SHP77 treated with DMSO at 0.1 percent for 48 hours (cell line): ENCODE measurements at regions not wholly inside any gene's neighbourhood (a gene's known extent, or its start where the extent isn't known, plus 50 kb on each side); places are given as distances from the start of the nearest gene placed in this dataset.

Experiments
- DNase-seq: peaks from one replicate; lab custom pipeline; 2025; lab: John Stamatoyannopoulos, UW

- no peak for DNase-seq
Measured at GRCh38 chr12:107891967-107892366, 117.5 kb downstream of the ASCL4 start.

GRCh38 chr12:107894589-107894988 is 120.1 kb downstream of the ASCL4 start:
- no peak for DNase-seq

- DNase-seq = no peak
Measured at GRCh38 chr12:107895966-107896365, 121.5 kb downstream of the ASCL4 start.

- DNase-seq = no peak
Measured at GRCh38 chr12:107900588-107900987, 126.1 kb downstream of the ASCL4 start.

GRCh38 chr12:107903341-107904061 is 129.0 kb downstream of the ASCL4 start:
- peak; percentile 45 for DNase-seq

GRCh38 chr12:107906707-107907106 is 132.2 kb downstream of the ASCL4 start:
- no peak for DNase-seq

- DNase-seq = no peak
Measured at GRCh38 chr12:107912421-107913004, 138.0 kb downstream of the ASCL4 start.

GRCh38 chr12:107914460-107914977 is 140.0 kb downstream of the ASCL4 start:
- DNase-seq = no peak

GRCh38 chr12:107917912-107918800 is 143.7 kb downstream of the ASCL4 start:
- DNase-seq = no peak

- no peak for DNase-seq
Measured at GRCh38 chr12:107921062-107921461, 146.6 kb downstream of the ASCL4 start.

- DNase-seq = no peak
Measured at GRCh38 chr12:107925125-107925524, 150.6 kb downstream of the ASCL4 start.

GRCh38 chr12:107929436-107929835 is 154.9 kb downstream of the ASCL4 start:
- DNase-seq = peak; percentile 35

- no peak for DNase-seq
Measured at GRCh38 chr12:107931761-107932160, 157.3 kb downstream of the ASCL4 start.

GRCh38 chr12:107938446-107938845 is 163.9 kb downstream of the ASCL4 start:
- DNase-seq = no peak

- DNase-seq = no peak
Measured at GRCh38 chr12:107948391-107948945, 174.0 kb downstream of the ASCL4 start.

- no peak for DNase-seq
Measured at GRCh38 chr12:107951024-107951423, 176.5 kb downstream of the ASCL4 start.

GRCh38 chr12:107955966-107956643 is 173.0 kb upstream of the WSCD2 start:
- no peak for DNase-seq

GRCh38 chr12:107957459-107957858 is 171.6 kb upstream of the WSCD2 start:
- DNase-seq = no peak

- DNase-seq = no peak
Measured at GRCh38 chr12:107963635-107964034, 165.5 kb upstream of the WSCD2 start.

- DNase-seq = no peak
Measured at GRCh38 chr12:107967170-107967569, 161.9 kb upstream of the WSCD2 start.

GRCh38 chr12:107973950-107974349 is 155.1 kb upstream of the WSCD2 start:
- DNase-seq = no peak

GRCh38 chr12:107976331-107976730 is 152.8 kb upstream of the WSCD2 start:
- DNase-seq = no peak
